Spleen (tissue), 11 donors: ENCODE measurements at regions not wholly inside any gene's neighbourhood (a gene's known extent, or its start where the extent isn't known, plus 50 kb on each side); places are given as distances from the start of the nearest gene placed in this dataset.

Experiments
- DNase-seq: peaks from one replicate; pipeline ENCODE4 v3.0.0-alpha.2; 2020
- H3K27ac ChIP-seq, 8 donors: fragments of 200-600 bp; sonication (generic) in 7 of 8; 1 replicate in 4 of 8; 2 replicates in 4 of 8; pipeline versions ENCODE4 v1.5.0 to v1.8.0; 2016 to 2021; ENCODE audit warnings: inconsistent platforms in 4 of 8, mild to moderate bottlenecking in 4 of 8, moderate library complexity in 1 of 8
- H3K27me3 ChIP-seq, 7 donors: fragments of 200-600 bp; sonication (generic) in 6 of 7; replicated peaks in 1 of 7; 1 replicate in 4 of 7; 2 replicates in 3 of 7; pipeline versions ENCODE4 v1.5.0 to v1.8.0; 2016 to 2021; ENCODE audit warnings: inconsistent platforms in 3 of 7, mild to moderate bottlenecking in 1 of 7
- H3K36me3 ChIP-seq, 6 donors: fragments of 200-600 bp; sonication (generic) in 5 of 6; 1 replicate in 4 of 6; 2 replicates in 2 of 6; pipeline versions ENCODE4 v1.5.0 to v1.8.0; 2016 to 2021; ENCODE audit warnings: inconsistent platforms in 2 of 6
- H3K4me1 ChIP-seq, 6 donors: fragments of 200-600 bp; sonication (generic) in 5 of 6; 1 replicate in 3 of 6; 2 replicates in 3 of 6; pipeline versions ENCODE4 v1.5.0 to v1.8.0; 2016 to 2021; ENCODE audit warnings: inconsistent platforms in 3 of 6
- H3K4me3 ChIP-seq, 8 donors: fragments of 200-600 bp; sonication (generic) in 7 of 8; 1 replicate in 4 of 8; 2 replicates in 4 of 8; pipeline versions ENCODE4 v1.5.0 to v1.8.0; 2016 to 2021; ENCODE audit warnings: inconsistent platforms in 4 of 8, mild to moderate bottlenecking in 4 of 8, moderate library complexity in 2 of 8
- H3K9me3 ChIP-seq, 8 donors: fragments of 200-600 bp; sonication (generic) in 7 of 8; 1 replicate in 4 of 8; 2 replicates in 4 of 8; pipeline versions ENCODE4 v1.5.0 to v1.8.0; 2016 to 2021; ENCODE audit warnings: inconsistent platforms in 4 of 8
- CTCF ChIP-seq, 11 experiments: fragments of 200-600 bp in 7 of 11; fragments of 450-650 bp in 4 of 11; sonication (generic) in 4 of 11; IDR thresholded peaks in 8 of 11; conservative IDR thresholded peaks in 3 of 11; 1 replicate in 7 of 11; 2 replicates in 4 of 11; pipeline versions ENCODE4 v1.4.0 to v1.8.0; 2016 to 2021; ENCODE audit warnings: antibody characterized with exemption in 11 of 11, inconsistent platforms in 4 of 11, mild to moderate bottlenecking in 1 of 11
- POLR2A ChIP-seq, 3 donors: fragments of 450-650 bp; IDR thresholded peaks; one replicate each; pipeline ENCODE4 v1.5.1; 2017; ENCODE audit warnings: antibody characterized with exemption in 3 of 3, mild to moderate bottlenecking in 1 of 3
- POLR2AphosphoS5 ChIP-seq, 3 donors: sonication (generic); formaldehyde crosslinking; IDR thresholded peaks; one replicate each; pipeline ENCODE4 v1.5.1; 2017; ENCODE audit warnings: antibody characterized with exemption in 3 of 3
- WGBS, 5 donors: extraction: QIAGEN DNeasy Blood & Tissue Kit in 3 of 5; methylation state at CpG; one replicate each; pipeline versions ENCODE4 v1.1.5 to v1.1.7; 2013 to 2018; 5-methylcytosine and 5-hydroxymethylcytosine counted together
- intact Hi-C: fragments of 100-400 bp; cut with DNase I; formaldehyde crosslinking; loops from one replicate; pipeline ENCODE4 v1.15.0; 2023; ENCODE audit warnings: low total_unique reads
- donor health status: healthy with polysubstance abuse.
- donor health status: DM: no; HTN: no; CAD: no; lungs with moderate emphysema.
- donor health status: DM: no; HTN: no; CAD: no.
- donor health status: Bipolar disorder and iron deficiency.
- donor health status: healthy.
- donor health status: DM: no; HTN: no; CAD: no.
- donor health status: DM: yes; HTN: yes; CAD: no.

GRCh38 chr1:43031316-43032203, 72.9 kb upstream of the SLC2A1 start:
- no peak overlapping the region for H3K4me3 ChIP-seq
- H3K4me1 ChIP-seq: peaks cover 0 to 13% (median 0%) of the 10 kb centered on the region in 6 donors
- DNase-seq: no peak
- H3K9me3 ChIP-seq: no peaks in the 10 kb centered on the region
- TF ChIP-seq CTCF (IDR thresholded peaks at IDR 0.05 in 8 of 11, conservative IDR thresholded peaks at IDR 0.05 in 3 of 11): no peak
- no peak for TF ChIP-seq POLR2AphosphoS5 (IDR thresholded peaks at IDR 0.05)
- TF ChIP-seq POLR2A (IDR thresholded peaks at IDR 0.05): no peak
- intact Hi-C loops: no loop called here
- no peak overlapping the region for H3K27ac ChIP-seq
- no peaks in the 10 kb centered on the region for H3K36me3 ChIP-seq
- H3K27me3 ChIP-seq: no peaks in the 10 kb centered on the region
- 93 to 98% (median 94%) methylated on average over 14 of the region's 14 CpGs for WGBS, 5 donors

- H3K4me1 ChIP-seq: no peaks in the 10 kb centered on the region
- 69 to 85% (median 78%) methylated on average over 7 of the region's 7 CpGs for WGBS, 5 donors
- H3K4me3 ChIP-seq: no peak overlapping the region
- TF ChIP-seq CTCF (IDR thresholded peaks at IDR 0.05 in 8 of 11, conservative IDR thresholded peaks at IDR 0.05 in 3 of 11): no peak
- TF ChIP-seq POLR2AphosphoS5 (IDR thresholded peaks at IDR 0.05): no peak
- TF ChIP-seq POLR2A (IDR thresholded peaks at IDR 0.05): no peak
- no peak for DNase-seq
- intact Hi-C loops: no loop called here
- no peak overlapping the region for H3K27ac ChIP-seq
- H3K27me3 ChIP-seq: no peaks in the 10 kb centered on the region
- H3K36me3 ChIP-seq: no peaks in the 10 kb centered on the region
- no peaks in the 10 kb centered on the region for H3K9me3 ChIP-seq
Measured at GRCh38 chr1:43024905-43025304, 66.2 kb upstream of the SLC2A1 start.

GRCh38 chr1:43021547-43022474, 63.1 kb upstream of the SLC2A1 start:
- TF ChIP-seq POLR2AphosphoS5 (IDR thresholded peaks at IDR 0.05): no peak
- Histone ChIP-seq H3K27ac (no peak overlapping the region), H3K4me3 (no peak overlapping the region), H3K9me3 (no peaks in the 10 kb centered on the region), H3K4me1 (no peaks in the 10 kb centered on the region), H3K36me3 (no peaks in the 10 kb centered on the region), H3K27me3 (no peaks in the 10 kb centered on the region)
- intact Hi-C loops: no loop called here
- DNase-seq: no peak
- WGBS, 5 donors: 89 to 96% (median 92%) methylated on average over 13 to 14 of the region's 14 CpGs

- Histone ChIP-seq H3K4me3 (no peak overlapping the region), H3K27me3 (no peaks in the 10 kb centered on the region), H3K27ac (no peak overlapping the region), H3K4me1 (no peaks in the 10 kb centered on the region), H3K36me3 (no peaks in the 10 kb centered on the region), H3K9me3 (no peaks in the 10 kb centered on the region)
- no peak for DNase-seq
- TF ChIP-seq POLR2A (IDR thresholded peaks at IDR 0.05) (no peak), POLR2AphosphoS5 (IDR thresholded peaks at IDR 0.05) (no peak), CTCF (IDR thresholded peaks at IDR 0.05 in 8 of 11, conservative IDR thresholded peaks at IDR 0.05 in 3 of 11) (no peak)
- 93 to 96% (median 94%) methylated on average over 3 of the region's 3 CpGs for WGBS, 5 donors
- intact Hi-C loops: no loop called here
Measured at GRCh38 chr1:43019226-43019625, 60.6 kb upstream of the SLC2A1 start.
